ENCODE measurements at regions not wholly inside any gene's neighbourhood (a gene's known extent, or its start where the extent isn't known, plus 50 kb on each side); places are given as distances from the start of the nearest gene placed in this dataset.

DNA sequence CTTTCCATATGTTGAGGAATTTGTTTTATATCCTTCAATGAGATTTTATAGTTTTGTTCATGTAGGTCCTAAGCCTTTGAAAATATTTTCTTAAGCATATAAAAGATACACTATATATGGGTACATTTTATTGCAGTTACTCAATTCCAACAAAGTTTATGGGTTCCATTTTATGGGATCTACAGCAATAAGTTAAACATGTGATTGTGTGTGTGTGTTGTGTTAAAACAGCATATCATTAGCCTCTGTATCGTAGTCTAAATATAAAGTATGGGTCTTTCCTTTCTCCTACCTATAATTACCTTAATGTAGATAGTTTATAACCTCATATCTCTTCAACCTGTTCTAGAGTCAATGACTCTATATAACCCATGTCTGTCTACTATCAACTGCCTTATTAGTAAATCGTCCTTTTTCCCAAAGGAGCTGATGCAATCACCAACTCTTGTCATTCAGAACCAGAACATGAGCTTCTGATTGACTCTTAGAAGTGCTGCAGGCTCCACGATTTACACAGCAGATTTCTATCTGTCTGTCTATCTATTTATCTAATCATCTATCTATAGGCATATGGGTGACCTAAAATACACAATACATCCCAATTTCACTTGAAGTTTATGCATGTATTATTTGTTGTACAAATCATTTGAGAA is 512.6 kb upstream of the CBLB start:
- no peak overlapping the region for H3K27ac ChIP-seq (ENCODE audit: low read length)
- no peak overlapping the region for H2AFZ ChIP-seq (ENCODE audit: low read depth, low read length)

DNA sequence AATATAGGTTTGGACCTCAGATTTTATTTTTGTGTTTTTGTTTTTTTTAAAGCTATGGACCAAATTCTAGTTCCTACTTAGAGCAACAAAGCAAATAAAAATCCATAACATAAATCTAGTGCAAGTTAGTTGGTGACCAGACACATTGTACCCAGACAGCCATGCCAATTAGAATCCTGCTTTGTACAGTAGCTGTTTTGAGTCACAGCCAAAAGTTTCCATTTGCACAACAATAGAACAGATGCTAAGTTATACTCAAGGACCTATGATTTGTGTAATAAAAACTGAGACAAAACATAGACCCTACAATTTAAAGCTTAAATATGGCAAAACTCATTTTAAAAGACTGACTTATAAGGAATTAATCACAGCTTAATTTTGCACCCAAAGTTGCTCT is 513.1 kb upstream of the CBLB start:
- no peak overlapping the region for H3K9ac ChIP-seq (ENCODE audit: low read length)
- H3K4me2 ChIP-seq (ENCODE audit: low read length): no peak overlapping the region
- no peaks in the 10 kb centered on the region for H3K79me2 ChIP-seq (ENCODE audit: low read length)
- H4K20me1 ChIP-seq (ENCODE audit: insufficient read depth, low read length): no peaks in the 10 kb centered on the region
- no peak overlapping the region for H3K4me3 ChIP-seq (ENCODE audit: low read length)
- no peaks in the 10 kb centered on the region for H3K27me3 ChIP-seq (ENCODE audit: low read depth, low read length)
- H3K27ac ChIP-seq (ENCODE audit: low read length): no peak overlapping the region
- peaks cover 5% of the 10 kb centered on the region for H3K36me3 ChIP-seq (replicated peaks; ENCODE audit: low read depth, low read length)
- H2AFZ ChIP-seq (ENCODE audit: low read depth, low read length): no peak overlapping the region
- H3K4me1 ChIP-seq (ENCODE audit: low read length): peaks cover 12% of the 10 kb centered on the region
- TF ChIP-seq EZH2phosphoT487 (IDR thresholded peaks at IDR 0.05; ENCODE audit: low read depth): no peak
- TF ChIP-seq, protein P1, sequence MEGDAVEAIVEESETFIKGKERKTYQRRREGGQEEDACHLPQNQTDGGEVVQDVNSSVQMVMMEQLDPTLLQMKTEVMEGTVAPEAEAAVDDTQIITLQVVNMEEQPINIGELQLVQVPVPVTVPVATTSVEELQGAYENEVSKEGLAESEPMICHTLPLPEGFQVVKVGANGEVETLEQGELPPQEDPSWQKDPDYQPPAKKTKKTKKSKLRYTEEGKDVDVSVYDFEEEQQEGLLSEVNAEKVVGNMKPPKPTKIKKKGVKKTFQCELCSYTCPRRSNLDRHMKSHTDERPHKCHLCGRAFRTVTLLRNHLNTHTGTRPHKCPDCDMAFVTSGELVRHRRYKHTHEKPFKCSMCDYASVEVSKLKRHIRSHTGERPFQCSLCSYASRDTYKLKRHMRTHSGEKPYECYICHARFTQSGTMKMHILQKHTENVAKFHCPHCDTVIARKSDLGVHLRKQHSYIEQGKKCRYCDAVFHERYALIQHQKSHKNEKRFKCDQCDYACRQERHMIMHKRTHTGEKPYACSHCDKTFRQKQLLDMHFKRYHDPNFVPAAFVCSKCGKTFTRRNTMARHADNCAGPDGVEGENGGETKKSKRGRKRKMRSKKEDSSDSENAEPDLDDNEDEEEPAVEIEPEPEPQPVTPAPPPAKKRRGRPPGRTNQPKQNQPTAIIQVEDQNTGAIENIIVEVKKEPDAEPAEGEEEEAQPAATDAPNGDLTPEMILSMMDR (IDR thresholded peaks at IDR 0.05; ENCODE audit: low read depth, low read length): no peak
- peaks cover 5% of the 10 kb centered on the region; the same call in 1 of the 2 replicates for H3K9me3 ChIP-seq (ENCODE audit: insufficient read depth, low read length)

More for the DNA sequence above, 512.6 kb upstream of the CBLB start:
- Histone ChIP-seq H3K4me3 (ENCODE audit: low read length) (no peak overlapping the region), H3K4me1 (ENCODE audit: low read length) (peaks cover 12% of the 10 kb centered on the region), H3K27me3 (ENCODE audit: low read depth, low read length) (no peaks in the 10 kb centered on the region), H3K4me2 (ENCODE audit: low read length) (no peak overlapping the region), H4K20me1 (ENCODE audit: insufficient read depth, low read length) (no peaks in the 10 kb centered on the region), H3K9me3 (ENCODE audit: insufficient read depth, low read length) (peaks cover 5% of the 10 kb centered on the region; the same call in 1 of the 2 replicates), H3K9ac (ENCODE audit: low read length) (no peak overlapping the region), H3K36me3 (replicated peaks; ENCODE audit: low read depth, low read length) (peaks cover 5% of the 10 kb centered on the region), H3K79me2 (ENCODE audit: low read length) (no peaks in the 10 kb centered on the region)
- TF ChIP-seq EZH2phosphoT487 (IDR thresholded peaks at IDR 0.05; ENCODE audit: low read depth): no peak
- TF ChIP-seq, protein P1 (IDR thresholded peaks at IDR 0.05; ENCODE audit: low read depth, low read length): no peak

GRCh38 chr3:106386050-106386449 is 517.2 kb upstream of the CBLB start:
- H3K27ac ChIP-seq (ENCODE audit: low read length): no peak overlapping the region
- no peaks in the 10 kb centered on the region for H3K27me3 ChIP-seq (ENCODE audit: low read depth, low read length)
- no peak for TF ChIP-seq EZH2phosphoT487 (IDR thresholded peaks at IDR 0.05; ENCODE audit: low read depth)
- TF ChIP-seq, protein P1 (IDR thresholded peaks at IDR 0.05; ENCODE audit: low read depth, low read length): no peak
- H3K9me3 ChIP-seq (ENCODE audit: insufficient read depth, low read length): peaks cover 5% of the 10 kb centered on the region; the same call in 1 of the 2 replicates
- H3K79me2 ChIP-seq (ENCODE audit: low read length): no peaks in the 10 kb centered on the region
- H4K20me1 ChIP-seq (ENCODE audit: insufficient read depth, low read length): no peaks in the 10 kb centered on the region
- no peak overlapping the region for H3K9ac ChIP-seq (ENCODE audit: low read length)
- no peak overlapping the region for H2AFZ ChIP-seq (ENCODE audit: low read depth, low read length)
- H3K4me2 ChIP-seq (ENCODE audit: low read length): peak overlapping the region; percentile 9; the same call in 1 of the 2 replicates
- H3K4me1 ChIP-seq (ENCODE audit: low read length): peaks cover 12% of the 10 kb centered on the region
- peaks cover 5% of the 10 kb centered on the region for H3K36me3 ChIP-seq (replicated peaks; ENCODE audit: low read depth, low read length)
- 0 out of 2 replicates have a peak overlapping the region, but pooled peaks have one; percentile 22 for H3K4me3 ChIP-seq (ENCODE audit: low read length)

DNA sequence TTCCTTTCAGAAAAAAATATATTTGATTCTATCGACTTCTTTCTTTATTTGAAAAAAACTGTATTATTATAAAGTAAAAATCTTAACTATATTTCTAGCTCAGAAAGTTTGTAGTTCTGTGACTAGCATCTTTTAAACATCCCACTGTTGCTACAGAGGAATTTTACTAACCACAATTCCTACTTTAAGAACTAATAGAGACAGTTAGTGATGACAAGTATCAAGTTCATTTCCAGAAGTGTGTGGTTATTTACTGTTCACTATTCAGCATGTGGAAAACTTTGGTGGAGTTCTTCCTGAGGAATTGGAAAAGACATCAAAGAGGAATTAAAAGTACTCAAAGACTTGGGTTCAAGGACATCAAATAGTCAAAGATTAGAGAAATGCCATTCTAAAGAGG is 524.1 kb upstream of the CBLB start:
- no peak overlapping the region for H3K4me2 ChIP-seq (ENCODE audit: low read length)
- H3K27ac ChIP-seq (ENCODE audit: low read length): no peak overlapping the region
- no peaks in the 10 kb centered on the region for H3K27me3 ChIP-seq (ENCODE audit: low read depth, low read length)
- no peaks in the 10 kb centered on the region for H3K9me3 ChIP-seq (ENCODE audit: insufficient read depth, low read length)
- H3K4me3 ChIP-seq (ENCODE audit: low read length): no peak overlapping the region
- H3K79me2 ChIP-seq (ENCODE audit: low read length): no peaks in the 10 kb centered on the region
- H3K9ac ChIP-seq (ENCODE audit: low read length): no peak overlapping the region
- no peaks in the 10 kb centered on the region for H3K4me1 ChIP-seq (ENCODE audit: low read length)
- H2AFZ ChIP-seq (ENCODE audit: low read depth, low read length): no peak overlapping the region
- no peaks in the 10 kb centered on the region for H4K20me1 ChIP-seq (ENCODE audit: insufficient read depth, low read length)
- TF ChIP-seq, protein P1 (IDR thresholded peaks at IDR 0.05; ENCODE audit: low read depth, low read length): no peak
- TF ChIP-seq EZH2phosphoT487 (IDR thresholded peaks at IDR 0.05; ENCODE audit: low read depth): no peak
- H3K36me3 ChIP-seq (replicated peaks; ENCODE audit: low read depth, low read length): no peaks in the 10 kb centered on the region
